ENCODE measurements at regions not wholly inside any gene's neighbourhood (a gene's known extent, or its start where the extent isn't known, plus 50 kb on each side); places are given as distances from the start of the nearest gene placed in this dataset.

GRCh38 chr10:7507887-7508726 lies 97.3 kb upstream of the SFMBT2 start:
- H3K27ac ChIP-seq (ENCODE audit: low read depth in 2 of 2, low read length in 2 of 2) = no peak overlapping the region
- H3K9me3 ChIP-seq (ENCODE audit: control insufficient read depth in 2 of 3, insufficient read depth in 1 of 3, low read length in 3 of 3) = peaks cover 0 to 4% (median 0%) of the 10 kb centered on the region in 3 donors
- TF ChIP-seq CTCF (IDR thresholded peaks at IDR 0.05; ENCODE audit: borderline replicate concordance, extremely low read depth, insufficient read depth) = no peak
- H3K4me3 ChIP-seq (ENCODE audit: low read length in 3 of 3) = no peak overlapping the region
- intact Hi-C loops (cut with DNase I) = no loop called here
- no peaks in the 10 kb centered on the region for H3K4me1 ChIP-seq (ENCODE audit: control insufficient read depth in 2 of 3, insufficient read depth in 2 of 3, low read depth in 1 of 3, low read length in 3 of 3)
- FAIRE-seq (no peak), DNase-seq (no peak)
- no peaks in the 10 kb centered on the region for H3K36me3 ChIP-seq (ENCODE audit: control insufficient read depth in 2 of 3, insufficient read depth in 3 of 3, low read length in 3 of 3)
- no peak overlapping the region for H3K9ac ChIP-seq (ENCODE audit: low read length in 3 of 3)
- H3K27me3 ChIP-seq (ENCODE audit: control insufficient read depth, insufficient read depth, low read length) = peaks cover 2% of the 10 kb centered on the region

GRCh38 chr10:7506571-7506970 lies 95.7 kb upstream of the SFMBT2 start:
- Histone ChIP-seq H3K4me1 (ENCODE audit: control insufficient read depth in 2 of 3, insufficient read depth in 2 of 3, low read depth in 1 of 3, low read length in 3 of 3) (no peaks in the 10 kb centered on the region), H3K36me3 (ENCODE audit: control insufficient read depth in 2 of 3, insufficient read depth in 3 of 3, low read length in 3 of 3) (no peaks in the 10 kb centered on the region), H3K27ac (ENCODE audit: low read depth in 2 of 2, low read length in 2 of 2) (no peak overlapping the region), H3K9ac (ENCODE audit: low read length in 3 of 3) (no peak overlapping the region), H3K27me3 (ENCODE audit: control insufficient read depth, insufficient read depth, low read length) (no peaks in the 10 kb centered on the region), H3K9me3 (ENCODE audit: control insufficient read depth in 2 of 3, insufficient read depth in 1 of 3, low read length in 3 of 3) (peaks cover 0 to 4% (median 0%) of the 10 kb centered on the region in 3 donors), H3K4me3 (ENCODE audit: low read length in 3 of 3) (no peak overlapping the region)
- DNase-seq = no peak
- no peak for FAIRE-seq
- intact Hi-C loops (cut with DNase I) = no loop called here
- TF ChIP-seq CTCF (IDR thresholded peaks at IDR 0.05; ENCODE audit: borderline replicate concordance, extremely low read depth, insufficient read depth) = no peak

- H3K4me3 ChIP-seq (ENCODE audit: low read length in 3 of 3) = no peak overlapping the region
- peaks cover 0 to 1% (median 0%) of the 10 kb centered on the region in 3 donors for H3K9me3 ChIP-seq (ENCODE audit: control insufficient read depth in 2 of 3, insufficient read depth in 1 of 3, low read length in 3 of 3)
- H3K27ac ChIP-seq (ENCODE audit: low read depth in 2 of 2, low read length in 2 of 2) = no peak overlapping the region
- H3K27me3 ChIP-seq (ENCODE audit: control insufficient read depth, insufficient read depth, low read length) = no peaks in the 10 kb centered on the region
- DNase-seq = no peak
- TF ChIP-seq CTCF (IDR thresholded peaks at IDR 0.05; ENCODE audit: borderline replicate concordance, extremely low read depth, insufficient read depth) = no peak
- no peak overlapping the region for H3K9ac ChIP-seq (ENCODE audit: low read length in 3 of 3)
- no peaks in the 10 kb centered on the region for H3K36me3 ChIP-seq (ENCODE audit: control insufficient read depth in 2 of 3, insufficient read depth in 3 of 3, low read length in 3 of 3)
- intact Hi-C loops (cut with DNase I) = no loop called here
- H3K4me1 ChIP-seq (ENCODE audit: control insufficient read depth in 2 of 3, insufficient read depth in 2 of 3, low read depth in 1 of 3, low read length in 3 of 3) = no peaks in the 10 kb centered on the region
- FAIRE-seq = no peak
These were observed 94.4 kb upstream of the SFMBT2 start for GRCh38 chr10:7505196-7505595.
